GM12878 (cell line): ENCODE measurements at regions not wholly inside any gene's neighbourhood (a gene's known extent, or its start where the extent isn't known, plus 50 kb on each side); places are given as distances from the start of the nearest gene placed in this dataset.

Experiments
- ATAC-seq: fragments of 200-7000 bp; cut with Tn5 transposase; 3 replicates; pipeline ENCODE4 v1.9.1; 2020; ENCODE audit warnings: mild to moderate bottlenecking, moderate library complexity
- BruUV-seq: library from RNA; stranded (reverse); fragments of 400-500 nt; replicated peaks from 2 replicates; lab custom pipeline; 2021; lab: Mats Ljungman, UMichigan
- CTCF ChIA-PET: fragments of 300-600 bp; sonication (Branson Sonifier 250); formaldehyde crosslinking; extraction: SDS; loops from one replicate; lab custom pipeline; 2021; ENCODE audit warnings: inconsistent platforms; lab: Yijun Ruan, JAX
- POLR2A ChIA-PET: fragments of 350-600 bp; formaldehyde crosslinking; extraction: SDS; loops from one replicate; lab custom pipeline; 2021; ENCODE audit warnings: inconsistent platforms; lab: Charles Lee
- RAD21 ChIA-PET: fragments of 300-600 bp; sonication (Branson Sonifier 250); formaldehyde crosslinking; loops from one replicate; lab custom pipeline; 2023; ENCODE audit warnings: antibody characterized with exemption; ENCODE audit not compliant: unreplicated experiment; lab: Charles Lee
- SMC1A ChIA-PET: fragments of 300-600 bp; sonication (Branson Sonifier 250); formaldehyde crosslinking; loops from one replicate; lab custom pipeline; 2023; ENCODE audit not compliant: unreplicated experiment, uncharacterized antibody; lab: Charles Lee
- DNase-seq: peaks from one replicate; pipeline ENCODE4 v3.0.0-alpha.2; 2011; ENCODE audit warnings: low read depth, low spot score
- FAIRE-seq: peaks from 3 replicates; lab custom pipeline; 2011; peaks lifted over from hg19 to GRCh38; lab: Jason Lieb, UNC
- H2AFZ ChIP-seq: 2 replicates; pipeline ENCODE4 v1.6.0; 2011; ENCODE audit warnings: low read depth, low read length, control low read depth; ENCODE audit not compliant: control insufficient read depth
- H3K27ac ChIP-seq: 2 replicates; pipeline ENCODE4 v1.5.1; 2011; ENCODE audit warnings: control low read depth; ENCODE audit not compliant: control insufficient read depth, insufficient read depth
- H3K27me3 ChIP-seq, 2 experiments: replicated peaks in 1 of 2; 2 replicates each; pipeline versions ENCODE4 v1.6.0 to v1.6.1; 2011; ENCODE audit warnings: low read length in 1 of 2; ENCODE audit not compliant: control insufficient read depth in 2 of 2, insufficient read depth in 2 of 2
- H3K36me3 ChIP-seq, 2 experiments: 2 replicates each; pipeline ENCODE4 v1.5.1; 2011; ENCODE audit warnings: low read length in 1 of 2; ENCODE audit not compliant: control insufficient read depth in 2 of 2, insufficient read depth in 2 of 2
- H3K4me1 ChIP-seq: 2 replicates; pipeline ENCODE4 v1.6.1; 2011; ENCODE audit warnings: mild to moderate bottlenecking, low read length, moderate library complexity, mixed read lengths; ENCODE audit not compliant: control insufficient read depth, insufficient read depth
- H3K4me2 ChIP-seq: 2 replicates; pipeline ENCODE4 v1.6.0; 2011; ENCODE audit warnings: control low read depth; ENCODE audit not compliant: control insufficient read depth, insufficient read depth
- H3K4me3 ChIP-seq: fragments of 200-600 bp; sonication (generic); 2 replicates; pipeline ENCODE4 v1.5.1; 2016
- H3K79me2 ChIP-seq: 2 replicates; pipeline ENCODE4 v1.6.0; 2011; ENCODE audit warnings: low read length; ENCODE audit not compliant: control insufficient read depth, insufficient read depth
- H3K9ac ChIP-seq: 2 replicates; pipeline ENCODE4 v1.8.0; 2011; ENCODE audit warnings: low read length, control low read depth, mixed read lengths; ENCODE audit not compliant: control insufficient read depth, insufficient read depth
- H3K9me3 ChIP-seq: replicated peaks from 3 replicates; pipeline ENCODE4 v1.5.1; 2011; ENCODE audit warnings: mild to moderate bottlenecking, low read length; ENCODE audit not compliant: control insufficient read depth, insufficient read depth
- H4K20me1 ChIP-seq: 2 replicates; pipeline ENCODE4 v1.6.0; 2011; ENCODE audit not compliant: control insufficient read depth, insufficient read depth
- CHD2 ChIP-seq: IDR thresholded peaks from 2 replicates; pipeline ENCODE4 v1.6.1; 2011; ENCODE audit warnings: low read depth, low read length, improper control_type of control experiment, borderline replicate concordance
- EED ChIP-seq: sonication (generic); IDR thresholded peaks from 2 replicates; pipeline ENCODE4 v1.6.1; 2016; ENCODE audit warnings: antibody characterized with exemption, low read depth
- FOXM1 ChIP-seq: IDR thresholded peaks from 2 replicates; pipeline ENCODE4 v1.6.1; 2012; ENCODE audit warnings: low read depth, mild to moderate bottlenecking, inconsistent platforms, low read length, moderate library complexity
- LARP7 ChIP-seq: fragments of 450-650 bp; IDR thresholded peaks from 2 replicates; pipeline ENCODE4 v1.6.1; 2017; ENCODE audit warnings: mild to moderate bottlenecking
- NRF1 ChIP-seq: conservative IDR thresholded peaks from 2 replicates; pipeline ENCODE4 v1.6.1; 2011; ENCODE audit warnings: mild to moderate bottlenecking, low read depth, low read length, improper control_type of control experiment
- TCF7 ChIP-seq: IDR thresholded peaks from 2 replicates; pipeline ENCODE4 v1.6.1; 2014; ENCODE audit warnings: antibody characterized with exemption, borderline replicate concordance
- USF2 ChIP-seq: IDR thresholded peaks from 2 replicates; pipeline ENCODE4 v1.6.1; 2011; ENCODE audit warnings: low read depth, low read length, improper control_type of control experiment, borderline replicate concordance
- ZNF24 ChIP-seq: fragments of 450-650 bp; IDR thresholded peaks from 2 replicates; pipeline ENCODE4 v1.6.1; 2017; ENCODE audit warnings: antibody characterized with exemption, mild to moderate bottlenecking
- WGBS: methylation state at CpG from one replicate; pipeline ENCODE4 v1.1.6; 2016; ENCODE audit warnings: low lambda C conversion rate; ENCODE audit not compliant: insufficient replicate concordance, insufficient coverage; ENCODE audit errors: missing lambda C conversion rate; 5-methylcytosine and 5-hydroxymethylcytosine counted together
- in situ Hi-C: fragments of 300-500 bp; cut with MboI; formaldehyde crosslinking; loops from 9 replicates; pipeline ENCODE4 v1.14.3; 2018; ENCODE audit warnings: mixed read lengths
- intact Hi-C: fragments of 100-400 bp; cut with micrococcal nuclease; formaldehyde crosslinking; loops from one replicate; pipeline ENCODE4 v1.14.2; 2022; ENCODE audit not compliant: unreplicated experiment

GRCh38 chr7:69110450-69111050, 487.7 kb upstream of the AUTS2 start (continued):
- no peak for TF ChIP-seq USF2
- no peak for TF ChIP-seq NRF1
- TF ChIP-seq TCF7, result no peak
- no peak for TF ChIP-seq FOXM1
- TF ChIP-seq ZNF24, result no peak
- no peak for TF ChIP-seq CHD2

GRCh38 chr7:69114374-69114773, 483.9 kb upstream of the AUTS2 start:
- no peak overlapping the region for H3K27ac ChIP-seq
- DNase-seq (no peak), ATAC-seq (no peak), FAIRE-seq (no peak)
- no peaks in the 10 kb centered on the region for H3K36me3 ChIP-seq
- 28% methylated on average over 2 of the region's 2 CpGs for WGBS
- no peaks in the 10 kb centered on the region for H3K4me1 ChIP-seq
- no peak for TF ChIP-seq EED
- TF ChIP-seq LARP7, result no peak
- no peaks in the 10 kb centered on the region; the same call in 2 of the 3 replicates for H3K9me3 ChIP-seq
- no peak overlapping the region for H3K4me2 ChIP-seq
- in situ Hi-C loops (no loop called here), intact Hi-C loops (no loop called here)
- H3K9ac ChIP-seq, result no peak overlapping the region
- ChIA-PET CTCF (no interaction called here), RAD21 (no interaction called here), SMC1A (no interaction called here), POLR2A (no interaction called here)
- no peaks in the 10 kb centered on the region for H3K79me2 ChIP-seq
- H2AFZ ChIP-seq, result no peak overlapping the region
- BruUV-seq, result no TSS peak
- H3K27me3 ChIP-seq, result no peaks in the 10 kb centered on the region
- no peaks in the 10 kb centered on the region for H4K20me1 ChIP-seq
- H3K4me3 ChIP-seq, result no peak overlapping the region
